CD14-positive monocyte (primary cell): ENCODE measurements at regions not wholly inside any gene's neighbourhood (a gene's known extent, or its start where the extent isn't known, plus 50 kb on each side); places are given as distances from the start of the nearest gene placed in this dataset.

ENCODE experiments used
- DNase-seq, 3 donors: peaks; one replicate each; pipeline ENCODE4 v3.0.0-alpha.2; 2011 to 2022
- H2AFZ ChIP-seq: 2 replicates; pipeline ENCODE4 v1.6.0; 2012; ENCODE audit warnings: mild to moderate bottlenecking, low read depth, low read length, inconsistent platforms; ENCODE audit not compliant: insufficient read depth, poor library complexity, severe bottlenecking
- H3K27ac ChIP-seq, 2 donors: 1 replicate in 1 of 2; 2 replicates in 1 of 2; pipeline ENCODE4 v1.5.1; 2012 to 2013; ENCODE audit warnings: low read length in 2 of 2, control low read depth in 1 of 2, inconsistent platforms in 1 of 2, low read depth in 1 of 2, mild to moderate bottlenecking in 1 of 2
- H3K27me3 ChIP-seq, 2 donors: one replicate each; pipeline versions ENCODE4 v1.6.0 to v1.6.1; 2011 to 2013; ENCODE audit warnings: low read length in 2 of 2; ENCODE audit not compliant: control insufficient read depth in 2 of 2, insufficient read depth in 2 of 2
- H3K36me3 ChIP-seq, 2 donors: replicated peaks in 1 of 2; 1 replicate in 1 of 2; 2 replicates in 1 of 2; pipeline versions ENCODE4 v1.5.1 to v1.6.1; 2012 to 2013; ENCODE audit warnings: low read length in 2 of 2, control low read depth in 1 of 2, inconsistent platforms in 1 of 2, mild to moderate bottlenecking in 1 of 2; ENCODE audit not compliant: insufficient read depth in 2 of 2, control insufficient read depth in 1 of 2
- H3K4me1 ChIP-seq, 2 donors: 1 replicate in 1 of 2; 2 replicates in 1 of 2; pipeline versions ENCODE4 v1.5.1 to v1.6.1; 2012 to 2013; ENCODE audit warnings: low read length in 2 of 2, control low read depth in 1 of 2, inconsistent platforms in 1 of 2, mild to moderate bottlenecking in 1 of 2, moderate library complexity in 1 of 2; ENCODE audit not compliant: insufficient read depth in 2 of 2, control insufficient read depth in 1 of 2
- H3K4me2 ChIP-seq: replicated peaks from 2 replicates; pipeline ENCODE3; 2012; ENCODE audit warnings: low read length, moderate library complexity, mild to moderate bottlenecking; ENCODE audit not compliant: poor library complexity, severe bottlenecking; ENCODE audit errors: extremely low read depth
- H3K4me3 ChIP-seq, 3 experiments: fragments of 200-600 bp in 1 of 3; sonication (generic) in 1 of 3; replicated peaks in 1 of 3; 1 replicate in 2 of 3; 2 replicates in 1 of 3; pipeline ENCODE4 v1.5.1; 2011 to 2013; ENCODE audit warnings: low read length in 3 of 3, mild to moderate bottlenecking in 3 of 3, control low read depth in 2 of 3, low read depth in 2 of 3, inconsistent platforms in 1 of 3, moderate library complexity in 1 of 3
- H3K79me2 ChIP-seq: 2 replicates; pipeline ENCODE4 v1.6.0; 2012; ENCODE audit warnings: mild to moderate bottlenecking, control low read depth, inconsistent platforms, low read length, moderate library complexity; ENCODE audit not compliant: insufficient read depth
- H3K9ac ChIP-seq: 2 replicates; pipeline ENCODE4 v1.6.0; 2017; ENCODE audit warnings: low read length, mild to moderate bottlenecking; ENCODE audit not compliant: insufficient read depth, poor library complexity, severe bottlenecking
- H3K9me3 ChIP-seq, 2 donors: replicated peaks in 1 of 2; 1 replicate in 1 of 2; 2 replicates in 1 of 2; pipeline versions ENCODE4 v1.5.1 to v1.6.1; 2012 to 2013; ENCODE audit warnings: low read length in 2 of 2, control low read depth in 1 of 2; ENCODE audit not compliant: control insufficient read depth in 1 of 2, insufficient read depth in 1 of 2
- H4K20me1 ChIP-seq: 2 replicates; pipeline ENCODE4 v1.6.0; 2012; ENCODE audit warnings: mild to moderate bottlenecking, low read length, control low read depth, moderate library complexity; ENCODE audit not compliant: insufficient read depth
- H3K27ac Mint-ChIP-seq, 7 donors: one replicate each; pipeline ENCODE4 v1.8.0; 2020; ENCODE audit warnings: mild to moderate bottlenecking in 7 of 7, mixed read lengths in 7 of 7, moderate library complexity in 6 of 7, inconsistent platforms in 2 of 7
- H3K27me3 Mint-ChIP-seq, 3 donors: one replicate each; pipeline ENCODE4 v1.8.0; 2021 to 2022; ENCODE audit warnings: low read depth in 3 of 3, mild to moderate bottlenecking in 3 of 3, mixed read lengths in 3 of 3, moderate library complexity in 3 of 3, inconsistent platforms in 1 of 3
- H3K36me3 Mint-ChIP-seq, 2 donors: one replicate each; pipeline ENCODE4 v1.8.0; 2020; ENCODE audit warnings: mixed read lengths in 2 of 2, inconsistent platforms in 1 of 2, mild to moderate bottlenecking in 1 of 2
- H3K4me1 Mint-ChIP-seq: one replicate; pipeline ENCODE4 v1.8.0; 2020; ENCODE audit warnings: mild to moderate bottlenecking, mixed read lengths
- H3K4me3 Mint-ChIP-seq, 2 donors: one replicate each; pipeline ENCODE4 v1.8.0; 2020; ENCODE audit warnings: mild to moderate bottlenecking in 2 of 2, mixed read lengths in 2 of 2, moderate library complexity in 1 of 2
- H3K9me3 Mint-ChIP-seq, 7 donors: one replicate each; pipeline ENCODE4 v1.8.0; 2020 to 2022; ENCODE audit warnings: mixed read lengths in 7 of 7, mild to moderate bottlenecking in 6 of 7, moderate library complexity in 6 of 7, inconsistent platforms in 2 of 7
- CTCF ChIP-seq: fragments of 200-600 bp; IDR thresholded peaks from one replicate; pipeline ENCODE4 v1.8.0; 2022; ENCODE audit warnings: antibody characterized with exemption, mild to moderate bottlenecking
- WGBS: methylation state at CpG from one replicate; pipeline ENCODE4 v1.1.5; 2013; ENCODE audit warnings: missing lambda C conversion rate; ENCODE audit not compliant: insufficient coverage; 5-methylcytosine and 5-hydroxymethylcytosine counted together
- intact Hi-C, 2 donors: fragments of 100-400 bp; cut with micrococcal nuclease; formaldehyde crosslinking; loops; one replicate each; pipeline versions ENCODE4 v1.15.0 to v1.15.1; 2023

- no peaks in the 10 kb centered on the region for H3K79me2 ChIP-seq
- peak; percentile 28 for TF ChIP-seq CTCF
- no peak overlapping the region for H3K9ac ChIP-seq
- no peak overlapping the region for H2AFZ ChIP-seq
- H3K27ac ChIP-seq: no peak overlapping the region
- H3K4me2 ChIP-seq: no peak overlapping the region
- Mint-ChIP-seq H3K27me3 (peaks cover 0 to 3% (median 0%) of the 10 kb centered on the region in 3 donors), H3K4me3 (no peak overlapping the region), H3K9me3 (peaks cover 5 to 21% (median 11%) of the 10 kb centered on the region in 7 donors), H3K36me3 (no peaks in the 10 kb centered on the region), H3K4me1 (no peaks in the 10 kb centered on the region), H3K27ac (no peak overlapping the region)
- H3K27me3 ChIP-seq: no peaks in the 10 kb centered on the region
- H4K20me1 ChIP-seq: no peaks in the 10 kb centered on the region
- peaks cover 0 to 9% of the 10 kb centered on the region in 2 donors for H3K9me3 ChIP-seq
- WGBS: no CpG with 5 or more reads among the region's 2 CpGs
- H3K4me3 ChIP-seq: no peak overlapping the region
- no peaks in the 10 kb centered on the region for H3K36me3 ChIP-seq
- intact Hi-C loops: no loop called here
- no peaks in the 10 kb centered on the region for H3K4me1 ChIP-seq
- peak in 2 of 3 donors; percentile 10 to 22 for DNase-seq
Measured at GRCh38 chr1:185652348-185652747, 81.8 kb upstream of the HMCN1 start.

- H3K27ac Mint-ChIP-seq: no peak overlapping the region
- Histone ChIP-seq H3K9ac (no peak overlapping the region), H3K36me3 (no peaks in the 10 kb centered on the region), H3K27me3 (no peaks in the 10 kb centered on the region), H3K27ac (no peak overlapping the region), H3K4me3 (no peak overlapping the region), H4K20me1 (no peaks in the 10 kb centered on the region), H3K4me1 (no peaks in the 10 kb centered on the region), H2AFZ (no peak overlapping the region), H3K4me2 (no peak overlapping the region), H3K9me3 (peaks cover 0 to 9% of the 10 kb centered on the region in 2 donors), H3K79me2 (no peaks in the 10 kb centered on the region)
- peaks cover 5 to 15% (median 8%) of the 10 kb centered on the region in 7 donors for H3K9me3 Mint-ChIP-seq
- DNase-seq: no peak
- intact Hi-C loops: no loop called here
- peaks cover 6% of the 10 kb centered on the region for H3K4me1 Mint-ChIP-seq
- no peaks in the 10 kb centered on the region for H3K36me3 Mint-ChIP-seq
- H3K4me3 Mint-ChIP-seq: no peak overlapping the region
- no peak for TF ChIP-seq CTCF
- peaks cover 0 to 1% (median 0%) of the 10 kb centered on the region in 3 donors for H3K27me3 Mint-ChIP-seq
- 100% methylated on average over 3 of the region's 3 CpGs for WGBS
Measured at GRCh38 chr1:185650602-185651230, 83.5 kb upstream of the HMCN1 start.
